DOHH2 (cell line): ENCODE measurements at regions not wholly inside any gene's neighbourhood (a gene's known extent, or its start where the extent isn't known, plus 50 kb on each side); places are given as distances from the start of the nearest gene placed in this dataset.

Source experiments
- CTCF ChIP-seq: fragments of 200-600 bp; sonication (generic); IDR thresholded peaks from one replicate; pipeline ENCODE4 v1.5.1; 2014; ENCODE audit warnings: antibody characterized with exemption, mild to moderate bottlenecking, low read depth, low read length; ENCODE audit not compliant: poor library complexity, severe bottlenecking
- EZH2phosphoT487 ChIP-seq: fragments of 200-600 bp; sonication (generic); IDR thresholded peaks from 2 replicates; pipeline ENCODE4 v1.6.1; 2017; ENCODE audit warnings: borderline replicate concordance, mild to moderate bottlenecking, antibody characterized with exemption, low read length, moderate library complexity, mixed read lengths

- TF ChIP-seq CTCF (no peak), EZH2phosphoT487 (no peak)
Measured at GRCh38 chr5:74310997-74311930, 329.3 kb downstream of the ENC1 start.
